HCT116 (cell line): ENCODE measurements at regions not wholly inside any gene's neighbourhood (a gene's known extent, or its start where the extent isn't known, plus 50 kb on each side); places are given as distances from the start of the nearest gene placed in this dataset.

Experiments
- ATAC-seq: fragments of 200-7000 bp; cut with Tn5 transposase; 2 replicates; pipeline ENCODE4 v1.9.1; 2020; ENCODE audit warnings: mild to moderate bottlenecking, moderate library complexity
- BruUV-seq: library from RNA; stranded (reverse); fragments of 400-500 nt; replicated peaks from 2 replicates; lab custom pipeline; 2021; lab: Mats Ljungman, UMichigan
- CTCF ChIA-PET: fragments of 300-600 bp; sonication (Branson Sonifier 250); formaldehyde crosslinking; loops from one replicate; lab custom pipeline; 2021; ENCODE audit warnings: antibody characterized with exemption; lab: Charles Lee
- POLR2A ChIA-PET: fragments of 300-600, 350-600 bp; sonication (Branson Sonifier 250); formaldehyde crosslinking; loops from one replicate; lab custom pipeline; 2021; ENCODE audit warnings: antibody characterized with exemption; lab: Charles Lee
- RAD21 ChIA-PET, 2 experiments: fragments of 300-600 bp; sonication (Branson Sonifier 250); formaldehyde crosslinking; loops; one replicate each; lab custom pipeline; 2023; ENCODE audit warnings: low total read pairs in 2 of 2; ENCODE audit not compliant: uncharacterized antibody in 2 of 2, unreplicated experiment in 2 of 2, low non-redundant PET in 1 of 2; lab: Charles Lee
- DNase-seq: peaks from one replicate; pipeline ENCODE4 v3.0.0-alpha.2; 2010; ENCODE audit warnings: low read depth, low spot score
- H2AFZ ChIP-seq: fragments of 200-600 bp; shearing (Covaris generic), sonication (generic); 2 replicates; pipeline ENCODE4 v1.6.1; 2017; ENCODE audit warnings: low read depth, mixed run types, mixed read lengths, antibody characterized with exemption, low read length; ENCODE audit not compliant: poor library complexity, severe bottlenecking
- H3K27ac ChIP-seq: 2 replicates; pipeline ENCODE4 v1.5.1; 2012; ENCODE audit warnings: low read depth, low read length
- H3K27me3 ChIP-seq: fragments of 200-600 bp; sonication (generic); 2 replicates; pipeline ENCODE4 v1.6.1; 2016; ENCODE audit warnings: mixed run types, low read length, mixed read lengths; ENCODE audit not compliant: insufficient read depth
- H3K36me3 ChIP-seq, 2 experiments: fragments of 200-500 bp in 1 of 2; fragments of 200-600 bp in 1 of 2; sonication (Bioruptor generic) in 1 of 2; sonication (generic) in 1 of 2; 2 replicates each; pipeline versions ENCODE4 v1.5.1 to v1.6.1; 2014 to 2016; ENCODE audit warnings: low read length in 2 of 2, inconsistent platforms in 1 of 2, mixed read lengths in 1 of 2, mixed run types in 1 of 2; ENCODE audit not compliant: insufficient read depth in 2 of 2, control insufficient read depth in 1 of 2
- H3K4me1 ChIP-seq, 2 experiments: fragments of 200-600 bp in 1 of 2; sonication (generic) in 1 of 2; 2 replicates each; pipeline versions ENCODE4 v1.5.1 to v1.6.1; 2012 to 2017; ENCODE audit warnings: low read length in 2 of 2, inconsistent platforms in 1 of 2, mild to moderate bottlenecking in 1 of 2, mixed read lengths in 1 of 2, mixed run types in 1 of 2, moderate library complexity in 1 of 2; ENCODE audit not compliant: insufficient read depth in 2 of 2, control insufficient read depth in 1 of 2
- H3K4me2 ChIP-seq: fragments of 200-600 bp; sonication (generic); 2 replicates; pipeline ENCODE4 v1.6.1; 2017; ENCODE audit warnings: mixed run types, low read length, mixed read lengths
- H3K4me3 ChIP-seq, 2 experiments: fragments of 200-600 bp in 1 of 2; sonication (generic) in 1 of 2; replicated peaks in 1 of 2; 2 replicates each; pipeline ENCODE4 v1.5.1; 2011 to 2016; ENCODE audit warnings: low read length in 2 of 2, control low read depth in 1 of 2, low read depth in 1 of 2, mild to moderate bottlenecking in 1 of 2, mixed read lengths in 1 of 2, mixed run types in 1 of 2
- H3K79me2 ChIP-seq: fragments of 200-600 bp; sonication (generic); 2 replicates; pipeline ENCODE4 v1.6.1; 2017; ENCODE audit warnings: mild to moderate bottlenecking, mixed run types, low read length, moderate library complexity, mixed read lengths; ENCODE audit not compliant: insufficient read depth
- H3K9ac ChIP-seq: fragments of 200-600 bp; sonication (generic); 2 replicates; pipeline ENCODE4 v1.6.1; 2016; ENCODE audit warnings: low read length, mixed read lengths
- H3K9me2 ChIP-seq: fragments of 200-600 bp; sonication (generic), shearing (Covaris generic); 2 replicates; pipeline ENCODE4 v1.6.1; 2017; ENCODE audit warnings: mixed run types, mild to moderate bottlenecking, moderate library complexity; ENCODE audit not compliant: insufficient read depth
- H3K9me3 ChIP-seq, 2 experiments: fragments of 200-500 bp in 1 of 2; fragments of 200-600 bp in 1 of 2; sonication (Bioruptor generic) in 1 of 2; sonication (generic) in 1 of 2; 2 replicates each; pipeline ENCODE4 v1.6.1; 2014 to 2017; ENCODE audit warnings: low read length in 2 of 2, mixed read lengths in 2 of 2, inconsistent platforms in 1 of 2, low read depth in 1 of 2, mild to moderate bottlenecking in 1 of 2, mixed run types in 1 of 2, moderate library complexity in 1 of 2; ENCODE audit not compliant: control insufficient read depth in 1 of 2, insufficient read depth in 1 of 2
- H4K20me1 ChIP-seq: fragments of 200-600 bp; sonication (generic), shearing (Covaris generic); 2 replicates; pipeline ENCODE4 v1.6.1; 2017; ENCODE audit warnings: mixed run types, mild to moderate bottlenecking, moderate library complexity; ENCODE audit not compliant: insufficient read depth
- CBX3 ChIP-seq: IDR thresholded peaks from 2 replicates; pipeline ENCODE4 v1.6.1; 2012; ENCODE audit warnings: low read depth
- EGR1 ChIP-seq: IDR thresholded peaks from 2 replicates; pipeline ENCODE4 v1.6.1; 2012; ENCODE audit warnings: low read depth
- ELF1 ChIP-seq: IDR thresholded peaks from 2 replicates; pipeline ENCODE4 v1.6.1; 2012; ENCODE audit warnings: low read depth, borderline replicate concordance
- EZH2 ChIP-seq: fragments of 200-600 bp; sonication (generic); IDR thresholded peaks from 2 replicates; pipeline ENCODE4 v1.6.1; 2017; ENCODE audit warnings: antibody characterized with exemption, mixed run types
- FOSL1 ChIP-seq: IDR thresholded peaks from 2 replicates; pipeline ENCODE4 v1.6.1; 2012; ENCODE audit warnings: low read depth
- JUND ChIP-seq: IDR thresholded peaks from 2 replicates; pipeline ENCODE4 v1.6.1; 2012
- MAX ChIP-seq: IDR thresholded peaks from 2 replicates; pipeline ENCODE4 v1.6.1; 2012
- RAD21 ChIP-seq: IDR thresholded peaks from 2 replicates; pipeline ENCODE4 v1.6.1; 2012; ENCODE audit warnings: low read depth, mild to moderate bottlenecking
- REST ChIP-seq: IDR thresholded peaks from 2 replicates; pipeline ENCODE4 v1.6.1; 2012; ENCODE audit warnings: low read depth
- SIN3A ChIP-seq: IDR thresholded peaks from 2 replicates; pipeline ENCODE4 v1.6.1; 2012; ENCODE audit warnings: low read depth
- SP1 ChIP-seq: IDR thresholded peaks from 2 replicates; pipeline ENCODE4 v1.6.1; 2012; ENCODE audit warnings: low read depth
- SRF ChIP-seq: IDR thresholded peaks from 2 replicates; pipeline ENCODE4 v1.6.1; 2012; ENCODE audit warnings: low read depth
- TCF7L2 ChIP-seq: IDR thresholded peaks from 2 replicates; pipeline ENCODE4 v1.7.0; 2011; ENCODE audit warnings: borderline replicate concordance, inconsistent platforms; ENCODE audit not compliant: insufficient read depth, insufficient read length; ENCODE audit errors: extremely low read depth
- ZBTB33 ChIP-seq: IDR thresholded peaks from 2 replicates; pipeline ENCODE4 v1.6.1; 2011; ENCODE audit warnings: mild to moderate bottlenecking, low read length, moderate library complexity; ENCODE audit not compliant: insufficient replicate concordance; ENCODE audit errors: extremely low read depth
- ZFX ChIP-seq: fragments of 450-650 bp; IDR thresholded peaks from 2 replicates; pipeline ENCODE4 v1.6.1; 2017
- ZNF274 ChIP-seq: fragments of 200-500 bp; sonication (Bioruptor generic); IDR thresholded peaks from 2 replicates; pipeline ENCODE4 v1.6.1; 2014; ENCODE audit warnings: mild to moderate bottlenecking, low read depth, low read length, inconsistent platforms
- intact Hi-C: fragments of 100-400 bp; cut with micrococcal nuclease; formaldehyde crosslinking; loops from 2 replicates; pipeline ENCODE4 v1.10.0; 2022
- TF ChIP-seq, protein P1 (sequence below): IDR thresholded peaks from 2 replicates; pipeline ENCODE4 v1.6.1; 2012

- POLR2A ChIA-PET, result no interaction called here
Measured at GRCh38 chr6:4478098-4478497, 298.1 kb upstream of the CDYL start.

More at GRCh38 chr6:4478098-4478497, 298.1 kb upstream of the CDYL start:
- RAD21 ChIA-PET, result no interaction called here
- no peak overlapping the region for H3K27ac ChIP-seq
- ATAC-seq (no peak), DNase-seq (no peak)
- no peak overlapping the region for H2AFZ ChIP-seq
- BruUV-seq, result no TSS peak
- no peak overlapping the region for H3K4me3 ChIP-seq
- intact Hi-C loops, result no loop called here
- no peaks in the 10 kb centered on the region for H4K20me1 ChIP-seq
- H3K9me3 ChIP-seq, result no peaks in the 10 kb centered on the region
- no peak overlapping the region for H3K4me2 ChIP-seq
- TF ChIP-seq TCF7L2 (no peak), MAX (no peak), SIN3A (no peak), RAD21 (no peak), ZFX (no peak), ELF1 (no peak), SP1 (no peak), ZNF274 (no peak), CBX3 (no peak), EGR1 (no peak), SRF (no peak), FOSL1 (no peak), EZH2 (no peak), REST (no peak), JUND (no peak), ZBTB33 (no peak)
- TF ChIP-seq, protein P1, sequence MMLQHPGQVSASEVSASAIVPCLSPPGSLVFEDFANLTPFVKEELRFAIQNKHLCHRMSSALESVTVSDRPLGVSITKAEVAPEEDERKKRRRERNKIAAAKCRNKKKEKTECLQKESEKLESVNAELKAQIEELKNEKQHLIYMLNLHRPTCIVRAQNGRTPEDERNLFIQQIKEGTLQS, result no peak
- H3K36me3 ChIP-seq, result no peaks in the 10 kb centered on the region
- H3K79me2 ChIP-seq, result no peaks in the 10 kb centered on the region
- CTCF ChIA-PET, result no interaction called here
- H3K9ac ChIP-seq, result no peak overlapping the region
- H3K27me3 ChIP-seq, result no peaks in the 10 kb centered on the region
- no peaks in the 10 kb centered on the region for H3K4me1 ChIP-seq
- no peaks in the 10 kb centered on the region for H3K9me2 ChIP-seq
